HG02981 (cell line): ENCODE measurements at regions not wholly inside any gene's neighbourhood (a gene's known extent, or its start where the extent isn't known, plus 50 kb on each side); places are given as distances from the start of the nearest gene placed in this dataset.

Source experiments
- ATAC-seq: cut with Tn5 transposase; IDR thresholded peaks from one replicate; pipeline ENCODE4 v1.9.1; 2021; ENCODE audit warnings: mild to moderate bottlenecking, moderate library complexity; ENCODE audit not compliant: unreplicated experiment

DNA sequence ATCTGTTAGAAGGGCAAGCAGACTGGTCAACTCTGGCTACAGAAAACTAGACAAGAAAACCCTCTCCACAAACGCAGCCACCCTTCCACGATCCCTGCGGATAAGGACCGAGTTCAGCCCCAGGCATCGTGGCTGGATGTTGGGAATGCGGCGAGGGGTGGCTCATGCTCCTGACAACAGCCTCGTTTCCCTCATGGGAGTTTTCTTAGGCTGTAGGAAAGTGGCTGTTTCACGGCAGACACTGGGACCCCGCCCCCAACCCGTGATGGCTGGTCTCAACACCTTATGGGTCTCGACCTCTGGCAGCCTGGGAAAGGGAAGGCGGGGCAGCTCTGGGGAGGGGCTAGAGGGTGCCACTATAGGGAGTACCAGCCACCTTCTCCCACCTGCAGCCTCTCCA lies 123.3 kb downstream of the RFLNA start:
- ATAC-seq, result no peak

DNA sequence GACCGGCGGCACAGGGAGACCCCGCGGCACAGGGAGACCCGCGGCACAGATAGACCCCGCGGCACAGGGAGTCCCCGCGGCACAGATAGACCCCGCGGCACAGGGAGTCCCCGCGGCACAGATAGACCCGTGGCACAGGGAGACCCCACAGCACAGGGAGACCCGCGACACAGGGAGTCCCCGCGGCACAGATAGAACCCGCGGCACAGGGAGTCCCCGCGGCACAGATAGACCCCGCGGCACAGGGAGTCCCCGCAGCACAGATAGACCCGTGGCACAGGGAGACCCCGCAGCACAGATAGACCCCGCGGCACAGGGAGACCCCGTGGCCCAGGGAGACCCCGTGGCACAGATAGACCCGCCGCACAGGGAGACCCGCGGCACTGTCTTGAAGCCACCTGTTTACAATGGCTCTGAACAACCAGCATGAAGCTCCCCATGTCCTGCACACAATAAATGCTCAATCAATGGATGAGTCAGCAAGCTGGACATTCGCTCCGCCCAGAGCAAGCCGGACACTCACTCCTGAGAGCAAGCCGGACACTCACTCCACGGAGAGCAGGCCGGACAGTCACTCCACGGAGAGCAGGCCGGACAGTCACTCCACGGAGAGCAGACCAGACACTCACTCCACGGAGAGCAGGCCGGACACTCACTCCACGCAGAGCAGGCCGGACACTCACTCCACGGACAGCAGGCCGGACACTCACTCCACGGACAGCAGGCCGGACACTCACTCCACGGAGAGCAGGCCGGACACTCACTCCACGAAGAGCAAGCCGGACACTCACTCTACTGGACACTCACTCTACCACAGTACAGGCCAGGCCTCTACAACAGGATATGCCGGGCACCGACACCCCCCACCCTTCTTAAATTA lies 121.9 kb downstream of the RFLNA start:
- no peak for ATAC-seq

DNA sequence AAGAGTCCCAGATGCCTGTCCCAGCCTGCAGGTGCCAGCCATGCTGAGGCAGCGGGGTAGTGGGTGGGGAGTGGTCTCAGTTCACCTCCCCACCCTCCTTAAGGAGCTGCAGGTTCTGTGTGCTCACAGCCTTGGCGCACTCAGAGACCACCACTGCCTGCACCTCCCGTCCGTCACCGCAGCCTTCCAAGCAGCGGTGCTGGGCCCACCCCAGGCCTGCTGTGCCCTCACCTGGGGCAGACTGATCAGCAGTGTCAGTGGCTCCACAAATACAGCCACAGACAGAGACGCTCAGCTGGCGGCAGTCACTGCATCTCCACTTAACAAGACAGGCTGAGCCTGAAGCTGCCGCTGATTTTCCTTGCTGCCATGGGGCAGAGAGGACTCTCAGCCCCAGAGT lies 120.2 kb downstream of the RFLNA start:
- no peak for ATAC-seq

DNA sequence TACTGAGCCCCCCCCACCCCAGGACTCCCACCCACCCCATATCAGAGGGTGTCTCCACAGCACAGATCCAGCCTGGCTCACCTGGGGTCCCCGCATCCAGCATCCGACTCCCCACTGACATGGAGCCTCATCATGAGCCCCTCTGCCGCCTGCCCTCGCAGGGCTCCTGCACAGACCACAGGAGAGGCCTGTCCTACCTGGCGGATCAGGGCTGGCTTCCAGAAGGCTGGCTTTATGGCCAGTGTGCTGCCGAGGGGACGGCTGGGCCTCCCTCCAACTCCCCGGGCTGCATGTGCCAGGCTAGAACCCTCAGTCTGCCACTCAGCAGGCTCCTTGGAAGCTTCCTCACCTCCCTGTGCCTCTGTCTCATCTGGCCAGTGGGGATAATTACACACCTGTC lies 119.0 kb downstream of the RFLNA start:
- no peak for ATAC-seq

DNA sequence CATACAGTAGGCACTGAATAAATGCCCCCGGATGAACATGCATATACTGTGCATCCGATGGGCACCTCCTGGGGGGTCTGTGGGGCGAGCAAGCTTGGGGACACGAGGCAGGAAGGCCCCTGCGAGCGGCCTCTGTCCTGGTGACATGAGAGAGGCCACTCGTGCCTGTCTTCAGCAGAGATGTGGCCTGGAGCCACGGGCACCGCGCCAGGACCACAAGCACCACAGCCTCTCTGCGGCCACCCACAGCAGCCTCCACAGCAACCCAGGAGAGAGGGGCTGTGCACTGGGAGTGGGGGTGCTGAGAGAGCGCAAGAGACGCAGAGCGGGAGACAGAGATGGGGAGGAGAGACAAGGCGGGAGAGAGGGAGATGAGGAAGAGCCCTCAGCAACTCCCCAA lies 118.5 kb downstream of the RFLNA start:
- ATAC-seq, result no peak

DNA sequence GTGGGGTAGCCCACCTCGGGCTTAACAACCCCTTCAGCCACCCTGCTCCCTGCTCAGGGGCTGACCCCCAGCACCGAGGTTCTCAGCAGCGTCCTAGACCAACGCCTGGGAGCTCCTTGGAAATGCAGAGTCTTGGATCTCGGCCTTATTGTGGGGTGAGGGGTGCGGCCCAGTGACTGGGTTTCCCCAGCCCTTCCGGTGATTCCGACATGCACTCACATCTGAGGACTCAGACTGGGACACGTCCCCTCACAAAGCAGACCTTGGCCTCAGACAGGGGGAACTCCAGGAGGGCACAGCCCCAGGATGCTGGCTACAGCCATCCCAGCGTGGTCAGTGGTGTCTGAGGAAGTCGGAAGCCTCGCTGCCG lies 117.7 kb downstream of the RFLNA start:
- ATAC-seq, result no peak

DNA sequence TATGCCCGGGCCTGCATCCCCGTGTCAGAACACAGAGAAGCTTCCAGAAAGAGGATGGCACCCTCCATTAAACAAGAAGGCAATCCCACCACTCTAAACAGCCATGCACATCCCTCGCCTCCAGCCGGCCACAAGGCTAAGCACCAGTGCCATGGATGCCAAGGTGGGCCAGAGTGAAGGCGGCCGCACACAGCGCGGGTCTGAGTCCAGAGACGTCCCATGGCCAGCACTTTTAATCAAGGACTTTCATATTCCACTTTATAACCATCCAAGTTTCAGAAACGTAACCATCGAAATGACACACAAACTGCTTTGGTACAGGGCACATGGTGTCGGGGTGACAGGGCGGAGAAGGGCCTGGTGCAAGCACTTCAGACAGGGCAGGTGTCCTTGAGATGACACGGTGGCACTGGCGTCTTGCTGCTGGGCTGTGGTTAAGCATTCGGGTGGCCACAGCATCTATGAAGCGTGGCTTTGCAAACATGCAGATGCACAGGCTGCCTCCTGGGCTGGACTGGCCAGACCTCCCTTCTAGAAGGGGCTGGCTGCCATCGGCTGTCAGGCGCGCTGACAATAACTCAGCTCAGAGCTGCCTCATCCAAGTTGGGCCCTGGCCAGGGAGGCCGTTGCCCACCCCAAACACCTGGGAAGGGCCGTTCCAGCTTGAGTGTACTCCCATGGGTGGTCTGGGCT lies 117.2 kb downstream of the RFLNA start:
- ATAC-seq, result no peak

DNA sequence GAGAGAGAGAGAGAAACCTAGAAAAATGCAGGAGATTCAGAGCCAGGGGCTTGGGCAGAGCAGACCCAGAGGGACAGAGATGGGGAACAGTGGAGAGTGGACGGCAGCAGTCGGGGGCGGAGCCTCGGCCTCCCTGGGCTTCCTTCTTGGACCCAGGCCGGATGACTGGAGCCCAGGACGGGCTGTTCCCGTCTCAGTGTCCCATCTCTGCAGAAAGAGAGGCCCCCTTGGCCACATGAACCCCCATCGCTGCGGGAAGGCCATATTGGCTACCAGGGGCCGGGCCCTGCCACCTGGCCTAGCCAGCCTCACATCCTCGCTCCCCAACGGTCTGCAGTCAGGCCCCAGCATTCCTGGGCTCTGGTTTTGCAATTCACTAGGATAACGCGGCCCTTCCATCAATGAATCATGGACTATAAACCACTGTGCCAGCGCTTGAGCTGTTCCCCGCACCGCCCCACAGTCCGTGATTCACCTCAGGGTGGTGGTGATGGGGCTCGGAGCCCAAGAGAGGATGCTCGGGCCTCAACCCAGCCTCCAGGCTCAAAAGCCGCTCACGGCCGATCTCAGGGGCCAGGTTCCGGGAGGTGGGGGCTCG lies 116.5 kb downstream of the RFLNA start:
- no peak for ATAC-seq

DNA sequence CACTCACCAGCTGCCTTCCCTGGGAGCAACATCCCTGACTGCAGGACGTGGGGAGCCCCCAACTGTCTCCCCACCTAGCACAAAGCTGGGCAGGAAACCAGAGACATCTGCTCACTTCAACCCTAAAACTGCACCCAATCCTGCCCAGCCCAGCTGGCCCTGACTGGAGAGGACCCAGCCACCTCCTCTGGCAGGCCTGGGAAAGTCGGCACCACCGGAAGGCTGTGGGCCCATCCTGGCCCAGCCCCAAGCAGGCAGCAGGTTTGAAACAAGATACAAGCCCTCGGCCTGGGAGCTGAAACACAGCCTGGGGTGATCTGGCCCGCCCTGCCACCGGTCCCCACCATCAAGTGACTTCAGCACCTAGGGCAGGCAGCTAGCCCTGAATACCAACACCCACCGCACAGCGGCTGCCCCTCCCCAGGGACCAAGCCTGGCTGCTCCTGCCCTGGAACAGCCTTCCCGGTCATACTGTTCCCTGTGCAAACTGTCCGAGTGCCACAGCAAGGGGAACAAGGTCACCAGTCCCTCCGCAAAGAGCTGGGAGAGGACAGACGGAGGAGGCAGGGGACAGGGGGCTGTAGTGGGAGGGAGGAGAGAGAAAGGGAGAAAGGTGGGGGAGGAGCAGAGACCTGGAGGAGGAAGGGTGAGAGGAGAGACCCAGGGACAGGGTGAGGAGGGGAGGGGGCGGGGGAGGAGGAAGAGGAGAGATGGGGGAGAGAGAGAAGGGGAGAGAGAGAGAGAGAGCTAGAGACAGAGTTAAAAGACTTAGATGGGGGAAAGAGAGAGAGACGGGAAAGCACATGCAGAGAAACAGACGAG lies 115.7 kb downstream of the RFLNA start:
- ATAC-seq, result no peak

DNA sequence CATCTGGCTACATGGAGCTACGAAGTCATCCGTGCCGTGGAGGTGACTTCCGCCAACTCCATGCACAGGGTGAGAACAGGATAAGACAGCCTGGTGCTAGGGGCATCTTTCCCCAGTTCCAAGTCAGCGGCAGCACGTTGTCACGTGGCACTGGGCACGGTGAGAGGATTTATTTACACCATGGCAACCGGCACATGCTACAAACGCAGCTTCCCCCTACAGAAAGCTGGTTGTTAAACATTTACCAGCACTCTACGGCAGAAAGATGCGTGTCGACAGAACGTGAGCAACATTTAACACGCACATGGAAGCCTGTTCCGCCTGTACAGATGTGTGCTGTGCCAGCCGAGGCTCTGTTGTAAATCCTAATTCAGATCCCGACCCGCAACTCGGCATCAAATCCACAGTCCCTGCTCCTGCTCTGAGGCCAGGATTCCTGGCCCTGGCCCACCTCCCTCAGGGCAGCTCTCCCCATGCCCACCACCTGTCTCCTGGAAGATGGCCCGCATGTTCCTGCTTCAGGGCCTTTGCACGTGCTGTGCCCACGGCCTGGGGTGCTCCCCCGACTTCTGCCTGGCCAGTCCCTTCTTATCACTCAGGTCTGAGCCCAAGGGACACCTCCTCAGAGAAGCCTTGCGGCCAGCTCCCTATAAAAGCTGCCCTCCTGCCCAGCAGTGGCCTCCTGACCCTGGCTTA lies 114.1 kb downstream of the RFLNA start:
- ATAC-seq, result no peak

DNA sequence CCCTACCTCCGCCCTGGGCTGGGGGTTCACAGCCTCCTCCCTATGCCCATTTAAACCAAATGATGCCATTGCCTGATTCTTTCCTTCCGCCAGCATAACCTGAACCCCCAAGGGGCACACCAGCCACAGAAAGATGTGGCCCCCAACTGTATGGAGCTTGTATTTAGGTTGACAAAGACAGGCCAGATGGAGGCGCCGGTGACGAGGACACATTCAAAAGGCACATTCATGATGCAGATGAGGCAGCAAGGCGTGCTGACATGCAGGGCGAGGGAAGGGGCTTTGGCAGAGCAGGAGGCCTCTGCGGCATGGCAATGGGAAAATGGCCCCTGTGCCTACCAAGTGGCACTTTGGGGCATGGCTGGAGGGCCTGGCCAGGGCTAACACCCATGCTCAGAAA lies 112.2 kb downstream of the RFLNA start:
- no peak for ATAC-seq

DNA sequence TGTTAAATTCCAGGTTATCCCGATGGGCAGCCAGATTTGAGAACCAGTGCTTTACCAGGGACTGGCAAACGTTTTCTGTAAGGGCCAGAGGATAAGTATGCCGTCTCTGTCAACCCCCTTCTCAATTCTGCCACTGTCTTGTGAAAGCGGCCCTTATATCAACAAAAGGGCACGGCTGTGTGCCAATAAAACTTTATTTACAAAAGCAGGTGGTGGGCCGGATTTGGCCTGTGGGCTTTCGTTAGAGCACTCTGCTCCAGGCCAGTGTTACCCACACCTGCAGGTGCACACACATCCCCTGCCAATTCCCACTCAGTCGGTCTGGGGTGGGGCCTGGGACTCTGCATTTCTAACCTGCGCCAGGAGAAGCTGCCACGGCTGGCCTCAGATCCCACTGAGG lies 111.2 kb downstream of the RFLNA start:
- no peak for ATAC-seq

DNA sequence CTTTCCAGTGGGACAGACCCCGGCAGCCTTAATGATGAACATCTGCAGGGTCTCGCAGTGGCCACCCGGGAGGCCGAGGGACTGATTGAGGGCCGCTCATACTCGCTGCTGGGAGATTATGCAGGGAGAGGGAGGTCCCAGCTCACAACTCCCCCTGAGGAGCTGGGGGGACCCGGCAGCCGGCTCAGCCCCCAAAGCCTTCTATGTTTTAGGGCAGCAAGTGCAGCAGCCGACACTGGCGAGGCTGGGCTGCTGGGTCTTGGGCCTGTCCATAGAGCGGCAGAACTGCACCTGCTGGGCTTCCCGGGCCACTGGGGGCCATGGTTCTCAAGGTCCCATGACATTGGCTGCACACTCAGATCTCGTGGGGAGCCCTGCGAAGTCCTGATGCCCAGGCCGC lies 110.7 kb downstream of the RFLNA start:
- ATAC-seq, result no peak

DNA sequence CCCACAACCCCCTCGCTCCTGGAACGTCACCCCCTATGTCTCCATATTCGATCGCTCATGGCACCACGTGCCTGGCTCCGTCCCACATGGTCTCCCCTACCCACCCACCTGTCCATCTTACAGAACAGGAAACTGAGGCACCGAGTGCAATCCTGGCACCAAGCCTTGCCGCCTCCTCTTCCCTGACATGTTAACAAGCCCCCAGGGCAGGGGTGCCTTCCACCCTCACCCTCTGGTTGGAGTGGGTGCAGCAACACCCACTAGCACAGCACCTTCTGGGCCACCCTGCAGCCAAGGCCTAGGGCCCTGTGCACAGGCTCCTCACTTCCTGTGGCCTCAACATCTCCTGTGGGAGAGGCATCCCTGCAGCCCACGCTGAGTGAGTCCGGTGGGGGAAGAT lies 110.3 kb downstream of the RFLNA start:
- no peak for ATAC-seq

DNA sequence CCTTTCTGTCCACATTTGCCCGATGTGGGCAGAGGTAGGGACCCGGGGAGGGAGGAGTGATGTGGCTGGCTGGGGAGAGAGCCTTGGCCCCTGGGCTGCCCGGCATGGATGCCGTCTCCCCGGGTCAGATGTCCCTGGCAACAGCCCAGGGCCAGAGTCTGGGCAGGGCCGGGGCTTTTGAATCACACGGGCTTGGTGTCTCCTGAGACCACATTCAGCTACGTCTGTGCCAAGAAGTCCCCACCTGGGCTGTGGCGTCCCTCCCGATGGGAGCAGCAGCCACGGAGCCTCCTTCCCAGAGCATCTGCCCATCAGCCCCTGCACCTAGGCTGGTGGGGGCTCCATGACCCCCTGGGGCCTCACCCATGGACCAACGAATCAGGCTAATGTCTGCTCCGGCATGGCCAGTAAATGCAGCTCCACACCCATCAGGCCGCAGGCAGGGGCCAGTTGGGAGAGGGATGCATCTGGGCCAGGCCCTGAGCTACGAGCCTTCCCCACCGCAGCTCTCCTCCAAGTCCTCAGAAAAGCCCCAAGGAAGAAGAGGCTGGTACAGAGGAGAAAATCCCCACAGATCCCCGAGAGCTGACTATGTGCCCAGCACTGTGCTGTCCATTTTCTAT lies 109.4 kb downstream of the RFLNA start:
- ATAC-seq, result no peak

DNA sequence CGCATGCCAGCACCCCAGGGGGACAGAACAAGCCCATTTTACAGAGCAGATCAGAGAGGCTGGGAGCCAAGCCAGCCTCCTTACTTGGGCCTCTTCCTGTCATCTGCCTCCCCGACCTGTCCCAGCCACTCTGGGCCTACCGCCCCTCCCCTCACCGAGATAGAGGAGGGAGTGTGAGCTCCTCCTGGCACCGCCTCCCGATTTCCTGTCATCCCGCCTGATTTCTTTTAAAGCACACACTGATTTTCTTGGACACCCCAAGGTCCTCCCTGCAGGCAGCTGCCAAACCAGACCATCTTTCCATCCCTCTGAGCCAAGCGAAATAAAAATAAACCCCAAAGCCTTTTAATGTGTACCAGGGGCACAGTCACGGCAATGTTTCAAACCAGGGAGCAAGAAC lies 108.4 kb downstream of the RFLNA start:
- no peak for ATAC-seq

DNA sequence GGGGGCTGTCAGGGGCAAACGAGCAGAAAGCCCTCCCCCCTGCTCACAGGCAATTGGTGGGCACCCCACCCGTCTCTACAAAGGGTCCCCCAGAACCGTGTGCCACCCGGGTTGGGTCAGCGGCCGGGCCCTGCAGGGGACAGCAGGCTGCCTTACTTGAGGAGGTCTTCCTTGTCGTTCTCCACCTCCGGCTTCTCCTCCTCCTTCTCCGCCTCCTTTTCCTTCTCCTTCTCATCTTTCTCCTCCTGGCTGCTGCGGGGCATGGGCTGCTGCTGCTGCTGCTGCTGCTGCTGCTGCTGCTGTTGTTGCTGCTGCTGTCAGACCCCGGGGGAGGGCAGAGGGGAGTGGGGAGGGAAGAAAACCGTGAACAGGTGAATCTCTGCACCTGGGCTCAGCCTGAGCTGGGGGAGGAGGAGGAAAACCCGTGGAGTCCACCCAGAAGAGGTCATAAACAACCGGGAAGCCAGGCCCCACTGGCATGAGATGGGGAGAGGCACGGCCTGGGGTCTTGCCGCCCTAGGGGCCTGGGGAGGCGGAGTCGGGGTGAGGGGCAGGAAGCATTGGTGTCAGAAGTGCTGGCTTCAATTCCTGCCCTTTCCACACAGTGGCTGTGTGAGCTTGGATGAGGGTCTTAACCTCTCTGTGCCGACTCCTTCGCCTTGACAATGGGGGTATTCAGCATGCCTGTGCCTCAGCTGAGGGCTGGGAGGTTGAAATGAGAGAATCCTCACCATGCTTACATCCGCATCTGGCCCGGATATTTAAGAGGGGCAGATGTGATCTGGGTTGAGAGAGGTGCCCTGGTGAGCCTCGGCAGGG lies 107.6 kb downstream of the RFLNA start:
- ATAC-seq, result no peak

DNA sequence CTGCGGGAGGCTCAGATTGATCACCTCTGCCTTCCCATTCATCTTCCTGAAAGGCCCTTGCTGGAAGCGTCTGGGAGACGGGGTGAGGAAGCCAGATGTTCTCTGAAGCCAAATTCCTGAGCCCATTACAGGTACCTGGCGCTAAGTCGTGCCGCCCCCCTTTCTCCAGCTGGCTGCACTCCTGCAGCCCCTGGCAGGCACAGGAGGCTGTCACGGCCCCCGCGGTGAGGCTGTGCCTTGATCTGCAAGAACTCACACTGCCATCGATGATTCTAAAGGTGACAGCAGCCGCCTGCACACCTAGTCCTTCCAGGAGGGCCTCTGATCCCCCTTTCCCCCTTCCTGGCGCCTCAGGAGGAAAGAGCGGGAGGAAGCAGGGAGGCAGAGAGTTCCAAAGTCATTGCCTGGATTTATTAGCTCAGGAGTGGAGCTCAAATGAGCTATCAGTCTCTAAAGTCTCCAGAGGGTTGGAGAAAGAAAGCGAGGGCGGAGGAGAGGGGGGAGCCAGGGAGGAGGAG lies 106.9 kb downstream of the RFLNA start:
- ATAC-seq, result no peak

DNA sequence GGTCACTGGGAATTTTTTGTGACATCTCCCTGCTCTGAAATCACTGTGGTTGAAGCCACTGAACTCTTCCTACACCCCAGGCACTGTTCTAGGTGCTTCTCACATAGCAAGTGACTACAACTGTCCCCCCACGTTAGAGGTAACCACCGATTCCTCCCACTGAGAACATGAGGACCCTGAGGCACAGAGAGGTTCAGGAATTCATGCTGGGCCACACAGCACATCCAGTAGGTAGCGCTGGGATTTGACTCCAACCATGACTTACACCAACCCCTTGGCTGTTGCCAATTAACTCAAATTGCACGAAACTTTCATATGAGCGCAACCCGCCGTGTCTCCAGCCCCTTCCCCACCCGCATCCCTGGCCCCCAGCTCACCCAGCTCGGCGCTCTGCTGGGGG lies 105.2 kb downstream of the RFLNA start:
- no peak for ATAC-seq
